HG02623 (cell line): ENCODE measurements at regions not wholly inside any gene's neighbourhood (a gene's known extent, or its start where the extent isn't known, plus 50 kb on each side); places are given as distances from the start of the nearest gene placed in this dataset.
"Not testable (repeated sequence)": the region's sequence is repeated elsewhere in the genome, so short reads cannot be mapped to it uniquely, and the experiment has no call there.

Source experiments
- ATAC-seq: cut with Tn5 transposase; IDR thresholded peaks from one replicate; pipeline ENCODE4 v1.9.1; 2021; ENCODE audit warnings: moderate library complexity; ENCODE audit not compliant: unreplicated experiment

DNA sequence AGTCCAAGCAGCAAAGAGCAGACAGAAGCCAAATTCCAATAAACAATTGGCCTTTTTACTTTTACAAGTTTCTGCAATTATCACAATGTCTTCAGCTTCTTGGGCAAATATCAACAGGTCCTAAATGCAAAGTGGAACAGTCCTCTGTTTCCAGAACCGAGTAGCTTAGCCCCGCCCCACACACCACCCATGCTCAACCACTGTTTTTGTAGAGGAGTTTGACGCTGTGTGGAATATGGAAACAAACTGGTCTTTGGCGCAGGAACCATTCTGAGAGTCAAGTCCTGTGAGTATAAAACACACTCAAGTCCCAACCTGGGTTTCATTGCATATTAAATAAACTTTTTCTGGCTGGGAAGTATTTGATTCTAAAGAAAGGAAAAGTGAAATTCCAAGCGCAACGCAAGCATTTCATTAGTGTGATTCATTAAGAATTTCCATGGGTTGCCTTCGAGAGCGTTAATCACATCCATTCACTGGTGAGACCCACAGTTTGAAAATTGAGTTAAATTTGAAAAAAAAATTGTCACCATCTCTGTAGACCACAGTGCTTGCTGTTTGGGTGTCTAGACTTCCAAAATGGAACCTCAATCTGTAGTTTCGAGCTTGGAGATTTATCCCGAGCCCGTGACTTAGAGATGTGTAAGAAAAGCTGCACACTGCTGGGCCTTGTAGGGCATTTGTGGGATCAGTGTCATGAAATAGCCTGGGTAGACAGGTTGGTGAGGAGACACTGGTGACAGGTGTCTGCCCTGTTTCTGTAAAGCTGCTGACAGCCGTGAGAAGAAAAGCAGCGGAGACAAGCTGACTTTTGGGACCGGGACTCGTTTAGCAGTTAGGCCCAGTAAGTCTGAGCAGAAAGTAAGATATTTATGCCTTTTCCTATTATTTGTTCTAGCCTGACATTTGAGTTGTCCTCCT, 96.1 kb downstream of the DAD1 start:
- no peak for ATAC-seq

DNA sequence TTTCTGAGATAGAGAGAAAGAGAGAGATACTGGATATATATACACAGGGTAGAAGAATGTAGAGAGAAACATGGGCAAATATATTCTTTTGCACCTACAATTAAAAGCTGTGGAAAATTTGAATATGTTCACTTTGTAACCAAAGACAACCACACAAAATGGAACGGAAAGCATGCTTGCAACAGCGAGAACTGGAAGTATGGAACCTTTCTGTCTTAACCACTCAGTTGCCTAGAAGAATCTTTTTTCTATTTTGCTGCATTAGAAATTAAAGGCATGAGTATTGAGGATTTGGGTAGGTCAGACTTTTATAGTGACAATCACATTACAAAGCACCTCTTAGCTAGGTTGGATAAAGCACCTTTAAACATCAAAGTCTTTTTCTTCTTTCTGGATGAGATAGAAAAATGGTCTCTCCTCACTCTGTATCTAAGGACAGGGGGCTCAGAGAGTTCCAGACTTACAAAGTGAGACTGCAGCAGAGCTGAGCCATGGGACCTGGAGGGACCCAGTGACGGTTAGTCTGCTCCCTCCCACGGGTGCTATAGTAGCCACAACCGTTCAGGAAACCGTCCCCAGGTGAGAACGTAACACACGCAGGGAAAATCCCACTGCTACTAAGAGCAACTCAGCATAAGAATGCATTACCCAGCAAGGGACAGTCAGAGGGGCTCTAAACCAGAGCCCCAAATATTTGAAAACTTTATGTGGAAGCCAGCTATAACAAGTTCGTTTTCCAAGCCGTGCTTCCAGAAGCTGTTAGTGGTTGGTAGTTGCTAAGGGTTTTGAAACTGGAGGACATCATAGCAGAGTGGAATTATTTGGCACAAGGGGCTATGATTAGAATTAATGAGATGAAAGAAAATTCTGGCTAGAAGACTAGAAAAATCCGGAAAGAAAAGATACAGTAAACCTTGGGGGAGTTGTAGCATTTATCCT, 97.1 kb downstream of the DAD1 start:
- ATAC-seq = peak; percentile 37

DNA sequence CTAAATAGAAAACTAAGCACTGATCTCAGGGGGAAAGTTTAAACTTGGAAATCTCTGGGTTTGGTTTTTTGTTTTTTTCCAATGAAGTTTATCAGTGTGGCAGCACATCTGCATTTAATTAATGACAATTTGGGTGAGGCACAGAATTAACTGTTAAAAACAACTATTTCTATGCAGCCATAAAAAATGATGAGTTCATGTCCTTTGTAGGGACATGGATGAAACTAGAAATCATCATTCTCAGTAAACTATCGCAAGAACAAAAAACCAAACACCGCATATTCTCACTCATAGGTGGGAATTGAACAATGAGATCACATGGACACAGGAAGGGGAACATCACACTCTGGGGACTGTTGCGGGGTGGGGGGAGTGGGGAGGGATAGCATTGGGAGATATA, 98.0 kb downstream of the DAD1 start:
- ATAC-seq = not testable (repeated sequence)

DNA sequence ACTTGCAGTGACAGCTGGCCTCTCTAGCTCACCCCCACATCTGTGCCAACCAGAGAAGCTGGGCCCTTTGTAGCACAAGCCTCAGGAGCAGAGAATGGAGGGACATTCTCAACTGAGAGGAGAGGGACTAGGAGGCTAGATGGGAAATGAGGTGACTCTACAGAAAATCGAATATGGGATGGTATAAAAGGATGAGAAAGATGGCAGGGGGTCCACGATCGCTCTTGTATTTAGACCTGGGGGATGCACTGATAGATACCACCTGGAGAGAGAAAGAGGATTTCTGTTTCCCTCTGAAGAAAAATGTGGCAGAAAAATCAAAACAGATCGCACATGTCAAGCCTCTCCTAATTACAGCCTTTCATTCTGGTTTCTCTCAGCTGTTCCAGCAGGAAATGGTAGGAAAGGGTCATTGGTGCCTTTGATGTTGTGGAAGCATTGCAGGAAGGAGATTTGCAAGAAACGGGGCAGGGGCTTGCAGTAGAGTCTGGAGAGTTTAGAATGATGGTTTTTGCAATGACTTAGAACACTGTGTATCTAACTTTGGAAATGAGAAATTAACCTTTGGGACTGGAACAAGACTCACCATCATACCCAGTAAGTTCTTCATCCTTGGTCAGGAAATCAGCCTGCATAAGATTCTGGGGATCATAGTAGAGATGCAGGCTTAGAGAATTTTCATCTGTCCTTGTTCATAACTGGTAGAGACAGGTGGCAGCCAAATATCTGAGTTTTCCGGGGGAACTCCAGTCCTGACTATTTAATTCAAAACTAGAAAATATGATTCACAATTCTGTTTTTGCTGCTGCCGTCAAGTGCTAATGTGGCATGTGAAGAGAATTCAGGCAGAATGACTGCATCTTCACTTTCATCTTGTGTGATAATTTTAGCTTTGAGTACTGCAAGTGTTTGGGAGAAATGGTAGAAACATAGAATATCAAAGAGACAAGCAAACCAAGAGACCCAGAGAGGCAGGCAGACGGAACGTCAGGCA, 98.8 kb downstream of the DAD1 start:
- no peak for ATAC-seq

DNA sequence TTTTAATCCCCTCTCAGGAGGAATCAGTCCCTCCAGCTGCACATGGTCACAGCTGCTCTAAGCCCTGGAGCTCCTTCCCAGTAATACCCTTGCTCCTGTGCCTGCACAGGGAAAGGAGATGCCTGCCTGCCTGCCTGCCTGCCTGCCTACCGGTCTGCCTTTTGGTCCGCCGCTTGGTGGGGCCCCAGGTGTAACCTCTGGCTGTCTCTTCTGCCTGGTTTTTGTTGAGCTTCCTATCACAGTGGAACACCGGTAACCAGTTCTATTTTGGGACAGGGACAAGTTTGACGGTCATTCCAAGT, 99.8 kb downstream of the DAD1 start:
- no peak for ATAC-seq

DNA sequence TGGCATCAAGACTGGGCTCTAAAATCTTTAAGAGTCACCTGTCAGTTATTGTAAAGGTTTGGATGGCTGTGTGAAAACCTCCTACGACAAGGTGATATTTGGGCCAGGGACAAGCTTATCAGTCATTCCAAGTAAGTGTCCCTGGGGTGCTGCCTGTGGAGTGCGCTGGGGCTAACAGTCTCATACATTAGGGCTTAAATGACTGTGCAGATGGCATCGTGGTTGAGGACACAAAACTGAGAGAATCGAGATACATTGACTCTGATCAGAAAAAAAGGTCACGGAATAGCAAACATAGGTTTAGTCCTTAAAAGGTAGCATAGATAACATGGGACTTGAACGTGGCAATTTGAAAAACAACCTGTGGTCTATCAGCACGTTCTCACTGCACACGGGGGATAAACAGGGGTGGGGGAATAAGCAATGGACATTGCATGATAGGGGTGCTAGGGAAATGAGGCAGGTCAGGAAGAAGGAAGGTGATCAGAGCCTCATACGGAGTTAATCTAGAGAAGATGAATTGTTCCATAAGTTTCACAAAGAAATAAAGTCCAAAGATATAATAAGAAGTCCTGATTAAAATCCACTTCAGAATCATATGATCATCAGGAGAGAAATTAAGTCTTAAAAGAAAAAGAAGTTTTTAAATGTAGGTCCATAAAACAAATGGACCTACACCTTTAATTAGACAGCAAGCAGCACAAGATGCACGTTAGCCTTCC, 100.3 kb downstream of the DAD1 start:
- no peak for ATAC-seq

DNA sequence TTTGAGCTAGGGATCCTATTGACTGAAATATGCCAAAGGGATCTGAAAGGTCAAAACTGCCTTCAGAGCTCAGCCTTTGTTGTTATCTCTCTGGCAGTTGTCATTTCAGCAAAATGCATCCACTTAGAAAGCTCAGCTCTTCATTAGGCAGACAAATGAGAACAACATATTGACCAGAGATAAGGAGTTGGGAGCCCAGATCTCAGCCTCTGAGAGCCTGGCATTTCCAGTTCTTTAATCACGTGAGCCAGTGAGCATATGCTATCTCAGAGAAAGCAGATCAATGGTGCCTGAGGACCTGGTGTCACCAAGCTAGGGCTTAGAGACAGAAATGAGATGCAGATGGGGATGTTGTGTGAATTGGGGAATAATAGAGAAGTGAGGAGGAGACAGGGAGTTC, 101.1 kb downstream of the DAD1 start:
- no peak for ATAC-seq

DNA sequence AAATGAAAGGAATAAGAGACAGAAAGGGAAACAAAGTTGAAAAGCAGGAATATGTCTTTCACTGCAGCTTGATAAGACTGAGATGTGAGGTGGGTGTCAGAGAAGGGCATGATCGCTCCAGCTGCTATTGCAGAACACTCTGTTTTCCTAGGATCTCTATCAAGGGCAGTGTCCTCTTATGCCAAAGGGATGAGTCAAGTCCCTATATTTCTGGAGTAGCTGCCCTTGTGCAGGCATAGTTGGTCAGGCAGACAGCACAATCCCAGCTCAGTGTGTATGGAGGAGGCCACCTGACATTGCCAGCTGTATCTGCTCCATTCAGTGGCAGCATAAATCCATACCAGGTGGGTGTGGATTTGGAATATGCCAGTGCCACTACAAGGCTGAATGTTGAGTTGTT, 101.6 kb downstream of the DAD1 start:
- ATAC-seq = no peak

DNA sequence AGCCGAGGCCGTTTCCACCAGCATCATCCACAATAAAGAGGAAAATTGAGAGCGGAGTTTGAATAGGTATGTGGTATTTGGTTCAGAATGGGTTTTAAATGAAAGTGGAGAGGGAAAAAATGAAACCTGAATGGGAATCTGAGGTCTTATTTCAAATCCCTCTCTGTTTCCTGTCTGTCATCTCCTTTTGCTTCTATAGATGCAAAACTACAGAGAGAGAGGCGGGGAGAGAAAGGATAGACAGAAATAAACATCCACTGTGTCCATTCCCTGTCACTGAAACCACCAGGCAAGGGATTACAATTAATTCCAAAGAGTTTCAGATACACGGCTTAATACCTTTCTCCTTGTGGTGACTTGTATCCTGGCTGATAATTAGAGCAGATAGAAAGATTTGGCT, 102.3 kb downstream of the DAD1 start:
- ATAC-seq = no peak

DNA sequence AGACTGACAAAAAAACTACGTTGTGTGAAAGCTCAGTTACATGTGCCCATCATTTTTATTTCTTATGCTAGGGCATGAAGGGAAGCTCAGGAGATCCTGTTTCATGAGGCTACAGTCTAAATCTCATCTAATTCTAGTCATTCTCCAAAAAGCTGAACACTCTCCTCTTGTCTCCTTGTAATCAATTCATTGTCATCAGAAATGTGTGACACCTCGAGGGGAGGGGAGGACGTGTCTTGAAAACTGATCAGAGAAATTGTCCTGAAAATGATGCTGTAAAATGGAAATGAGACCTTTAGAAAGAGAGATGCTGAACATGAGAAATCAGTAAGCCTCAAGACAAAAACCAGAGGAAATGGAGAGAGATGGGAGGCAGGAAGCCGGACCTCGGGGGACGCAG, 103.4 kb downstream of the DAD1 start:
- no peak for ATAC-seq

DNA sequence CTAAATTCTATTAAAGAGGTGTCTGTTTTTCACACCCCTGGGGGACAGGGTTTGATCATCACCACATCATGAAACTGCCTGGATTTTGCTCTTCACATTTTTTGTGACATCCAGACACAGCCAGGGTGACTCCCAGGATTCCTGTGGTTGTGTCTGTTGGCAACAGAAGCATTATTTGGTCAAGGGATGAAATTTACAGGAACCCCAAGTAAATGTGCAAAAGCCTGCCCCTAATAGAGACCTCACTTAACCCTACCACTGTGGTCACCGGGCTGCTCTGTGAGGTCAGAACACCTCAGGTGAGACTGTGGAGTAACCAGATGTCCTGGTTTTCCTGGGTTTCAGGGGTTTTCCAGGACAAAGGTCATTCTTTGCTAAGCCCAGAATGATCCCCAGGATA, 103.8 kb downstream of the DAD1 start:
- ATAC-seq = no peak

DNA sequence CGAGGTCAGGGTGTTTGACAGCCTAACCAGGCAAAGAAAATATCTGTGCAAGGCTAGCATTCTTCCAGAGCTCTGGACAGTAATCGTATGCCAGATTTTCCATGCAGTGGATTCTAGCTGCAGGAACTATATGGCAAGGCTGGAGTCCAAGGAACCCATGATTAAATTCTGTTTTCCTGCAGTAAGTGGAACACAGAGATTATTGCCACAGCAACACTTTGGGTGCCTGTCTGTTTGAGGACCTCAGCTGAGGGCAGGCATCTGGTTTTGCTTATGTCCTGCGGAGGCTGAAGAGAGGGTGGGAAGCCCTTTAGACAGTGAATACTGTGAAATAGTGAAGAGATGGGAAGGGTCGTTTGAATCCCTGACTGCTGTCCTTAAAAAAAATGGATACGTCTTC, 104.4 kb downstream of the DAD1 start:
- ATAC-seq = no peak

DNA sequence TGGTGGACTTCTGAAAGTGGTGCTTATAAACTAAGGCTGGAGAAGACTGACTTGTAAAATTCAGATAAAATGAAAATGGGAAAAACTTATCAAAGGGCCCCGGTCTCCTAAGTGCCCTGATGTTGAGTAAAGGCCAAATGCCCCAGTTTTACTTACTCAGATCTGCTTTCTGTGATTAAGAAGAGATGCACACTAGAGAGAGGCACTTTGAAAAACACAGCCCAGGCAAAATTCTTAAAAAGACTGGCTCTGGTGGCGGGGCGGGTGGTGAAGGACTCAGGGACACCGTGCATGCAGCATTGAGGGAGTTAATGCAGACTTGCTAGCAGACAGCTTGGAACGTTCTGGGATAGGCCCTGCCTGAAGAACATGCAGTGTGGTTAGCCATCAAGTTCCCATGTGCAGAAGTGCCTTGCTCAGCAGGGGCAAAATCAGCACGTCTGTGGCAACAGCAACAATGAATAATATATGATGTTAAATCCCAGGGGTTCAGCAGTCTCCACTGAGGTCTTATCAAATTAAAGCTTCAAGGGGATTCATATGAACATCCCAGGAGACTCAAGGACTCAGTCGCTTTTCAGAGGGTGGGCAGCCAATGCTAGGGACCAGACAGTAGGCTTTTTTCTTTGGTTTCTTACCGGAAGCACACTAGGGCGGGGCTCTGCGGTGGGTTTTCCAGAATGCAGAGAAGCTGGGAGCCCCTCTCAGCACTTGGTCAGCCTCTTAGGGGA, 105.0 kb downstream of the DAD1 start:
- no peak for ATAC-seq

DNA sequence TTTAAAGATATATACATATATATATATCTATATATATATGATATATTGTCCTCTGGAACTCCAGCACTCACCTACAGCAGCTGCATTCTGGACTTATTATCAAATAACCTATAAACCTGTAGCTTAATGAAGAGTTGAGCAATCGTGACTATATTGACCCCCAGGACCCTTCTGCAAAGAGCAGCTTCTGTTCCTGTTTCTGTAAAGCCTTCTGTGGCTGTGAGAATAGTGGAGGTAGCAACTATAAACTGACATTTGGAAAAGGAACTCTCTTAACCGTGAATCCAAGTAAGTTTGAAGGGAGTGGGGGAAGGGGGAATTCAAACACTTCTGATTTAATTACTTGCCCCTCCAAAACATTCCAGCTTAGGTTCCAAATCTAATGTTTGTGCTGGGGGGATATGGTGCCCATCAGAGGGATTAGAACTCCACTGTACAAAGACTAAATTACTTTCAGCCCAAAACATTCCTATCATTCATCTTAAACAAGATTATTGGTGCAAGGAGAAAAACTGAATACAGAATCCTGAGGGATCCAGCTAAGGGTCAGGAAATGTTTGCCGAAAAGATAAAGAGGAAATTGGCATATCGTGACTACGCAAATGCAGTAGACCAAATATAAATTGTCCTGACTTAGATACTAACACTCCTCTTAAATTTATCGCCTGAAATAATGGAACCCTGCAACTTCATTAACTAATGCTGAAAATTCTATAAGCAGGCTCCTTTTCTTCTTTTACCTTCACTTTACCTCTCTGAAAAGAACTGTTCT, 106.1 kb downstream of the DAD1 start:
- ATAC-seq = no peak

DNA sequence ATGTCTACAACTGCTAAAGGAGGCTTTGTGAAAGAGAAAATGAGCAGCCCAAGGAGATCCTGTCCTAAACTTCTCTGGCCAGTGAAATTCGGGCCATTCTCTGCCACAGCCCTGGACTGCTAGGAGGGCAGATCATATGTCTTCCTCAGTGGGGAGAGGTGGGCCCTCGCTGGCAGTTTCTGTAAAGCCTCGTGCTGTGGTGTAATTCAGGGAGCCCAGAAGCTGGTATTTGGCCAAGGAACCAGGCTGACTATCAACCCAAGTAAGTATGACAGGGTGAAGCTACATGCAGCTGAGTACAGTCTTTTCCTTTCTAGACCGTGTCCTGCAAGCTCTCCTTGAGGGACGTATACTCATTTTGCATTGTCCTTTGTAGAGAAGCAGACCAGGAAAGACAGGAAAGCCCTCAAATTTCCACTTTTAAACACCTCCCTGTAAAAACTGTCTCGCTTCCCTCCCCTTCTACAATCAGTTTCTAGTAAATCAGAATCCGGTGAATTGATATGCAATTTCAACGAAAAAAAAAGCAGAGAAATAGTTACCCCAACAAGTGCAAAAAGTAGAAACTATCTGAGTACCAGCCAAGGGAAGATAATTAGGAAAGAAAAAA, 106.8 kb downstream of the DAD1 start:
- no peak for ATAC-seq

DNA sequence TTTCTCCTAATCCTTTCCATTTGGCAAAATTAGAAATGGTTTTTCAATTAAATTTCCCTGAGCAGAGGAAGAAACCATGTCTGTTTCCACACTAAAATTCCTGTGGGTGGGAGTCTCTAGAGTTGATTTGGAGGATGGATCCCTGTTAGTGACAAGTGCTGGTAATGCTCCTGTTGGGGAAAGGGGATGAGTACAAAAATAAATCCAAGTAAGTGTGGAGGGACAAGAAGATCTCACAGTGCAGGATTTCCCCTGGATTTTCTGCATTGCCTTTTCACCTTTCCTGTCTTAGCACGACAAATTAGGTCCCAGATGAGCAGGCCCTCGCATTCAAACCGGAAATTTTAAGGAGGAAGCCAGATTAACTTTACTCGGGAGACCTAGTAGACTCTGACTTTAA, 107.5 kb downstream of the DAD1 start:
- no peak for ATAC-seq

DNA sequence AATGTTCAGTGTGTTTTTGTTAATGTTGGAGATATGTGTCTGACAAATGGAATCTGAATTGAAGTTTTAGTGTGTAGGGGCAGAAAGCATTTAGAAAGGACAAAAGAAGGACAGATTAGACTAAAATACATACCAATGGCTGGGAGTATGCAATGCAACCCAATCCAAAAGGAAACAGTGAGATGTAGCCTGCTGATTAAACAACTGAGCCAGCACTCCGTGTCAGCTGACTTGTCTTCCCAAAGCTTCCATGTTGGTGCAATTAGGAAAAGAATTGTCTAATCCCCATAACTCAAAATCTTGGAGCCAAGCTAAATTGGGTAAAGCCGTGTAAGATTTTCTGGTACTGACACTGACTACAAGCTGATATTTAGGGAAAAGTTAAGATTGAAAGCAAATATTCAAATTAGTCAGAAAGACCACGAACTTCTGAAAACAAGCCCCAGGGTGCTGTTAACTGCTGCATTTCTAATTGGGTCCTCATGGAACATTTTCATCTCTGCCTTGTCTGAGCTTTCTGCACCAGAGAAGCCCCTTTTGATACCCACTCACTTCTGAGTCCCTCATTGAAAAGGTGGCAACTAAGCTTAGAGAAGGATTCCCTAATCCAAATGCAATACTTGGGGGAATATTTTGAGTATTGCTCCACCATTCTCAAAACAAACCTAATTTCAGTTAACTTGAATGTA, 109.1 kb downstream of the DAD1 start:
- ATAC-seq = no peak

DNA sequence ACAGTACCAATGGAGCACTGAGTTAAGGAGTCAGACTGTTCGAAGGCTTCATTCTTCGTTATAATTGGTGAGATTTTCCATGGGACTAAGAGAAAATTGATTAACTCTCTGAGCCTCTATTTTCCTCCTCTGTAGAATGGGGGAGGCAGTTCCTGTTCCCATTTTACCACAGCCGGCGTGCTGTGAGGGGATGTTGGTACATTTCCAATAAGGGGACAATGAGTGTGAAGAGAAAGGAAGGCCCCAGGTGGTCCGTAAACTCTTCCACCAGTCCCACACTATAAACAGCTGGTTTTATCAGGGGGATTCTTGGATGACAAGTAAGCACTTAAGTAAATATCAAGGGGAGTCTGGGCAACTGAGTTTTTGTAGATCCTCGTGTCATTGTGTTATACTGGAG, 109.9 kb downstream of the DAD1 start:
- ATAC-seq = no peak
